ENCODE measurements at regions not wholly inside any gene's neighbourhood (a gene's known extent, or its start where the extent isn't known, plus 50 kb on each side); places are given as distances from the start of the nearest gene placed in this dataset.

DNA sequence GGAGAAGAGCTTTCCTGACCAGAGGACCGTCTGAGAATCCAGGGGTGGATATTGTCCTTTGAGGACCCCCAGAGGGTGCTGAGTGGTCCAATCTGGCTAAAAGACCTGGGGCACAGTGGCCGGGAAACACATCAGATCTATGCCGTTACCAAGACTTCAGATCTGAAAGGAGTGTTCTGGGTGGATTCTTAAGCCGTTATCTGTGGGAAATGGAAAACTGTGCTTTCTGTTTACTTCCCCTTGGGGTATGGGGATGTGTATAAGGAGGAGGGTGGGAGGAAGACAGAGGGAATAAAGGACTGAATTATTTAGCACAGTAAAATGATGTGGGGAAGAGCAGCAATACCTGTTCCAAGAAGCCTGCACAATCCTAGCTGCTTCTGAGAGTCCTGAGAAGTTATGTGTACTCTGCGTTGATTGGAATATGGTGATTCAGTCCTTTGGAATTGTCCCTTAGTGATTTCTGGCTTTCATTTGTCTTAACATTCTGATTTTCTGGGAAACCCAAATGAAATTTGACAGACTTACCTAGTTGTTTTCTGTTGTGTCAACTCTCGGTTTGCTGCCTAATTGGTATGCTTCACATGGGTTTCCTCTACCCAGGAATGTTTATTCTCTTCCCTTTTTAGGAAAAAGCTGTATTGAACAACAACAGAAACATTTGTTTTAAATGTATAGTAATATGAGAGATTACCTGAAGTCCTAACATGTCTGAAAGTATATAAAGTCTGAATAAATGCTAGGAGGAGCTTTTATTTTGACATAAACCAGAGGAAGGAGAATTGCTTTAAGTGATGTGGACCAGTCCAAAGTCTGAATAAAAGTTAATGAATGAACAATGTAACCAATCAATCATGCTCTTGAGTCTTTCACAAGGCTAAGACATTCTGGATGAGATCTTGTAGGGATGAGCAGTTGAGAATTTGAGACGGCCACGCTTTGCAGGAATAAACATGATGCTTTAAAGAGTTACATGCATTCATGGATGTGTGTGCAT, 427.1 kb upstream of the C2CD4B start:
- no peak for DNase-seq

DNA sequence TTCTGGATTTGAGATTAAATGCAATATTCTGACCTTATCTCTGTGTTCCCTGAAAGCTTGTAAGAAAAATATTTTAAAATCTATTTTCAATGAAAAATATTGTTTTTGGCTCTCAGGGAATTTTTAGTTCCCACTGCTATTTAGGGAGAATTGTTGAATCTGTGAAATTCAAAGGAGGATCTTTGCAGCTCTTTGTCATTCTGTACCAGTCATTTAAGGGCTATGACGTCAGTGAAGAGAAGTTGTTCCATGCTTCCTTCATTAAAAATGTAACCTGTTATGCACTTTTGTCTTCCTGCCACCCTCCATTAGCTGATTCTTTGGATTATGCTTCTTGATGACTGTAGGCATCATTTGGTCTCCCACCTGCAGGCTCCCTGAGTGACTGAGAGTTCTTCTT, 427.8 kb upstream of the C2CD4B start:
- no peak for DNase-seq

DNA sequence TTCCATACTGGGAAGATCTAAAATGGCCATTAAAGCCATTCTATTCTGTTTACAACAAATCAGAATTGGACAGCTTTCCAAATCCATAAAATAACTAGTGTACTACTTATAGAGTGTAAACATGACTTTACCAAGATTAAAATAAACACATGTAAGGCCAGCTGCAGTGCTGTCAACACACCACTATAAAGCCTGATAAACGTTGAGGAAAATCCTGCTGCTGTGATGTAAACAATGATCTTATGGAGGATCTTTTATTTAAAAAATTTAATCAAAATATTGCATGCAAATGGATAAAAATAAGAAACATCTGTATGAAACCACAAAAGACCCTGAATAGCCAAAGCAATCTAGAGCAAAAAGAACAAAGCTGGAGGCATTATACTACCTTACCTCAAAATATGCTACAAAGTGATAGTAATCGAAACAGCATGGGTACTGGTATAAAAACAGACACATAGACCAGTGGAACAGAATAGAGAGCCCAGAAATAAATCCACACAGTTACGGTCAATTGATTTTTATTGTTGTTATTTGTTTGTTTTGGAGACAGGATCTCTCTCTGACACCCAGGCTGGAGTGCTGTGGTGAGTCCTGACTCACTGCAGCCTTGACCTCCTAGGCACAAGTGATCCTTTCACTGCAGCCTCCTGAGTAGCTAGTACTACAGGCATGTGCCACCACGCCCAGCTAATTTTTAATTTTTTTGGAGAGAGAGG, 428.8 kb upstream of the C2CD4B start:
- DNase-seq: no peak

DNA sequence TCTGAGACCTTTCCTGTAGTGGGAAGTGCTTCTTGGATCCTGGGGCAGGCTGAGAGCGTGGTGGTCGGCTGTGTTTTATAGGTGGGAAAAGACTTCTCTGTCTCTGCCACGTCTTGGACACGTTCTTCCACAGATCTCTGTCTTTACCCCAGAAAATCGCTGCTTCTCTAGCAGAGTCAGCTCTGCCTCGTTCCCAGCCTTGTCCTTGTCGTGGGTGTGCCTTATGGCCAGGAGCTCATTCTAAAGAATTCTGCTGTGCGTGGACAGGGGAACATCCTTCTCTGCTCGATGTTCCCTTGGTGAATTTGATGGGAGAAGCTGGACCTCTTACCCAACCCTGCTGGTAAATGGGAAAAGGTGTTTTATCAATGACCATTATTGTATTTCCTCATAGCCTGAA, 433.1 kb upstream of the C2CD4B start:
- no peak for DNase-seq

DNA sequence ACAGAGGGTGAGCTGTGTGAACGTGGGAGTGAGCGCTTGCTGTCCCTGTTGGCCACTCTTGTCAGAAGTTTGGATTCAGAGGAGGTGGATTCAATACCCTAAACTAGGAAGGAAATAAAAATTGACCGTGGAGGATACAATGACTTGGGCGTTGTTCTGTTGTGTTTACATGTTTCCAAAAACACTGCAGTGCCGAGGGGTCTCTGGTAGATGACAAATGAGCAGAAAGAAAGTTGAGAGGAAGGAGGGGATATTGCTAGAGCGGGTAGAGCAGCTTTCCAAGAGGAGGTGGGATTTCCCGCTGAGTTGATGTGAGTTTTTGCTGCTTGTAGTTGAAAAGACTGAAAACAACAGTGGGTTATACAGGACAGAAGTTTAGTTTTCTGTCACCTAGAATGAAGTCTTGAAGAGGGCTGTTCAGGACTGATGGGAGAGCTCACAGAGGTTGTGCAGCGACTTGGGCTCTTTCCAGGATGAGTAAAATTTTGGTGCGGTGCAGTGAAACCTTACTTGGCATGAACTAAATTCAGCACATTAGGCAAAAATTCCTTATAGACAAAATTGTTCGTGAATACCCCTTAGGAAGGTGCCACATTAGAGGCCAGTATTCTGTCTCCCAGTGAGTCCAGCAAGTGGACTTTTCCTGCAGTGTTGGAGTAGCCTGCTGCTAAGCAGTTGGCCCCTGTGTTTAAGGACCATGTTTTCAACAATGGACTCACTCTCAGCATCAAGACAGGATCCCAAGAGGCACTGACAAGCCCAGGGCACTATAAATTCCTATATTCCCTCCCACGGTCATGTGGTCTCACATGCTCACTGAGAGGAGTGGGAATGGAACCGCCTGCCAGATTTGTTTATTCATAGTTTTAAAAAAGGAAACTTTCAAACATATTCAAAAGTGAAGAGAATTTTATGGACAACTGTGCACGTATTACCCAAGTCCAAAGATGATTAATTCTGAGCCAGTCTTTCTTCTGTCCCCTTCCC, 435.0 kb upstream of the C2CD4B start:
- no peak for DNase-seq

DNA sequence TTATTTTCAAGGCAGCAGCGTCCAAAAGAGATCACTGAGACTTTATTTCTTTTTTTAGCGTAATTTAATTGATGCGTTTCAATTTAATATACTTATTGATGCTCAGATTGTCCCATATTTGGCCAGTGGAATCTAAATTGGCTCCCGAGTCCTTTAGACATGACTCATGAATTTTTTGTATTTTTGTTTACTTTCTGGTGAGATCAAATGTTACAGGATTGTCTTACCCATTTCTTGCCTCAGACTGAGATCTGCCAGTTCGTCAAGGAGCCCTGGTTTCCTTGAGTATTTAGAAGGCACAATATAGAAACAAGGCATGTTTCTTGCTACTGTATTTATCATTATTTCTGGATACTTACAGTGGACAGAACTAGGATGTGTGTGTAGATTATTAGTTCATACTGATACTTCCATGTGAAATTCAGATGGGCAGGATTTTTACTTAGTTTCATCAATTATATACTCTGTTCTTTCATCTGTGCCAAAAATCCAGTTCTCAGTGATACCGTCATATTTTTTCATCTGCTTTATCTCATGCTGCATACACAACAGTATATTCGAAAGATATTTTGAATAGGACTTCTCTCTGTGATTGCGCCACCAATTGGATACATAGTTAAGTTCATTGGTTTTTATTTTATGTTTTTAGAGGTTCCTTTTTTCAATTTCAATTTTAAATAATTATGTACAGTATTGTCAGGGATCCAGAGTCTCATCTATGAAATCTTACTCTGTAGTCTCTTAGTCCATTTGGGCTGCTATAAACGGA, 436.9 kb upstream of the C2CD4B start:
- no peak for DNase-seq

DNA sequence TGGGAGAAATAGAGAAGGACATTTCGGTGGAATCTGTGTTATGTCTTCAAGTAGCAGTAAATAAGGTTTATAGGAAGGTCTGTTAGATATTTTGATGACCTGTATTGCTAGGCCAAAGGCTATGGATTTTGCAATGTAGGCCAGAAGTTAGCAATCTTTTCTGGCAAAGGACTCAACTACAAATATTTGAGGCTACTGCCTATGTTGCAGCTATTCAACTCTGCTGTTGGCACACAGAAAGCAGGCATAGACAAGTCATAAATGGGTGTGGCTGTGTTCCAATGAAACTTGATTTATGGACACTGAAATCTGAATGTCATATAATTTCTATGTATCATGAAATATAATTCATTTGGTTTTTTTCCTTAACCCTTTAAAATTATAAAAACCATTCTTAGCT, 438.7 kb upstream of the C2CD4B start:
- no peak for DNase-seq

DNA sequence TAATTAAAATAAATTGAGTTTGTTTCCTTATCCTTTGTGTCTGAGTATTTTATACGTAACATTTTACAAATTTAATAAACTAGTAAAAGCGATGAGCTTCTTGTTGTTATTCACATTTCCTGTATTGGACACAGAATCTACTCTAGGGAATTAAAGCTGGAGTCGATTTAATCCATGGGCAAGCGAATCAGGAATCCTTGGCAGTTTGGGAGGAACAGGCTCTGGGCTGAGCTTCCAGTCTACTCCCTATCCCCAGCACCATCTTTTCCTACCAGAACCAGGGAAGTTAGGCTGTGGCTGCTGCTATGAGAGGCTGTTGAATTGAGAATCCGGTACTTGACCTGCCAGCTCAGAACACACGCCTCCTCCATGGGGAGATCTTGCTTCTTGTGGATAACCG, 437.3 kb upstream of the TPM1 start:
- no peak for DNase-seq

DNA sequence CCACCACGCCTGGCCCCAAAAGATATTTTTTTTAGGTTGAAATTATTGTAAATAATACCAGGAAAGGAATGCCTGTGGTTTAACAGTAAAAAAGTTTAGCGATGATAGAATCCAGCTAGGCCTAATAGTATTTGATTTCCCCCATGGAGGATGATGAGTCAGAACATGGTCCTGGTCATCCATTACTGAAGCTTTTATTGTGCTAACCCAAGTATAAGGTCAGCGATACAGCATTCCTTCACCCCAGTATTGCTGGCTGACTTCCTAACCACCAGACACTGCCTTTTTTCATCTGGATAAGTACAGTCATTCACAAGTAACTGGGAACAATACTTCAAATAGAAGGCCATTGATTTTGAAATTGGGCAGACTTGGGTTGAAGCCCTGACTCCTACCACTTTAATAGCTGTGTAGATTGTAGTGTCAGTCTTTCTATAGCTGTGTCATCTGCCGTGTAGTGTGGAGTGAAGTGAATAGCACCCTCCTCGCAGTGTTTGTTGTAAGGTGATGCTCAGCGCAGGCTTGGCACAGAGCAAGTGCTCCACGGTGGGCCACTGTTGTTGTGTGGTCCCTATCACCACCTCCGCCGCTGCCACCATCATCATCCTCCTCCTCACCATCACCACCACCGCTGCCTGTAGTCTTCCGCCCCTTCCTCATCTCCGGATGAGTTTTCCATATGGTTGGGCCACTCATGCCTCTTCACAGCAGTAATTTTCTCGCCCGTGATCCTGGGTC, 436.0 kb upstream of the TPM1 start:
- no peak for DNase-seq

DNA sequence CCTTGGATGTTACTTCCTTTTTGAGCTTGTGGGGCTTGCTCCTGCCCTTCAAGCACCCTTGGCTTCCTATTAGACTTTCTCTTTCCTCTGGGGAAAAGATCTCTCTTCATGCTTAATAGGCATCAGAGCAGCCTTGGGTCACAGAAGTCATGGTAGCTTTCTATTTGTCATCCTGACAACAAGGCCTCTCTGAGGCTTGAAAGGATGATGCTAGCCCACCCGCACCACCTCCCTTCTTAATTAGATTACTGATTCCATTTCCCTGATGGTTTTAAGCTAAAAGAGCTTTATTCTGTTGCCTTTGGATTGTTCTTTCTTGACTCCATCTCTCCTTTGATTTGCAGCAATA, 435.5 kb upstream of the TPM1 start:
- no peak for DNase-seq

DNA sequence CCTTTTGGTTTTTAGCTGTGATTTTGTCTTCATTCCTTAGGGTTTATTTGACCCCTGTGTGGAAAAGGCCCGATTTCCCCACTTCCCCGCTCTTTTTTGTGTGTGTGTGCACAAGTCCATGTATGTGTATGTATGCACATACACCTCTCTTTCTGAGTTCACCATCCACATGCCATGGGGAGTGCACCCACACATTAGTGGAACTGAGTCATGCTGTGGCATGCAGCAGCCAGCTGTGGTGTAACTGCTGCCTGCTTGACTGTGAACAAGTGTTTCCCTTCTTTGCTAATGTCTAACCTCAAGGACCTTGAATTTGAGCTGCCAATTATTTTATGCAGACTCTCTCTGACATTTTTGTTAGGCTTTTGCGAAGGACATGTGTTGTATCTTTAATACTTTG, 434.9 kb upstream of the TPM1 start:
- no peak for DNase-seq

DNA sequence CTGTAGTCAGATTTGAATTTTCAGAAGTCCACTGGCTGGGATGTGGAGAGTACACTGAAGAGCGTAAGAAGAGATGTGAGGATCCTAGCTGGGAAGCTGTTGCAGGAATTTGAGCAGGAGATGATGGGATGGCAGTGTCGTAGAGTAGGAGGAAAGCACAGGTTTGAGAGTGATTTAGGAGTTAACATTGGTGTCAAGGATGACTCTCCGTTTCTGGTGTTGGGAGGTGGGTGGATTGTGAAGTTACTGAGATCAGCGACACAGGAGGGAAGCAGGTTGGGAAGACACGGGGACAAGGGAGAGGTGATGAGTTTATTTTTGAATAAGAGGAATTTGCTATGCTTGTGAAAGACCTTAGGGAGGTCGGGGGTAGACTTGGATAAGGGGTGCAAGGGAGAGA, 434.2 kb upstream of the TPM1 start:
- DNase-seq: no peak

DNA sequence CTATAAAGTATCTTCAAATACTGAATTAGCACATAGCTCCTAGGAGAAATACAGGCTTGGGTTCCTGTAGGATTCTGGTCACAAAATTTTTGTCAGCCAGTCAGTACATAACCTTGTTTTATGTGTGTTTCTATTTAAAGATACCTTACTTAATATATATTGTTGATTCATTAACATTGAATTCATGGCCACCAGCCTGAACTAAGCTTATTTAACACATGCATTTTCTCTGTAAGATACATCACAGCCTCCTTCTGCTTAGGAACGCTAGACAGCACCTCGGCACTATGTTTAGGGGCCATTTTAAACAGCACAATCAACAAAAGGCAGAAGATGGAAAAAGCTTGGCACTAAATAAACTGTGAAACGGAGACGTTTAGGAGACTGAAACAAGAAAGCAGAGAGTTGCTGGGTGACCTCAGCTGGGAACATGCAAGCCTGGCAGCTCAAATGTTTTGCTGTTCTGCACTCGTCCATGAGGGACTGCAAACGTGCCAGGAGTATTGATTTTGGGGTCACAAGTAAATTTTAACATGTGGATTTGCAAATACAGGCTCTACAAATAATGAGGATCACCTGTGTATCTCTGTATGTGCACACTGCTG, 432.2 kb upstream of the TPM1 start:
- no peak for DNase-seq

DNA sequence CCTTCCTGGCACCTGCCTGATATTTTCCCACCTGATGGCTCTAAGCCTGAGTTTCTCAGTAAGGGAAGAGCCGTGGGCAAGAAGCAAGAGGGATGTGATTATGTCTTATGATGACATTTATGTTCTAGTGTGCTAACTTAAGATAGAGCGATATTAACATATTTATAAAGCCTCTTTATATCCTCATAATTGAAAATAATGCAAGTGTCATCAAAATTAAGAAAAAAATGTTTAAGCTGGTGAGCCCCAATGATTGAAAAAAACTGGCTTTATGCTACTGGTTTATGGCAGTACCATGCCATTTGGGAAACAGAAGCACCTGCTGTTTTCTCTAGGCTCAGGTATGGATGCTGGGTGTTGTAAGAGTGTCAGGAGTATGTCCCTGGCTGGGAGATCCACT, 431.5 kb upstream of the TPM1 start:
- no peak for DNase-seq

DNA sequence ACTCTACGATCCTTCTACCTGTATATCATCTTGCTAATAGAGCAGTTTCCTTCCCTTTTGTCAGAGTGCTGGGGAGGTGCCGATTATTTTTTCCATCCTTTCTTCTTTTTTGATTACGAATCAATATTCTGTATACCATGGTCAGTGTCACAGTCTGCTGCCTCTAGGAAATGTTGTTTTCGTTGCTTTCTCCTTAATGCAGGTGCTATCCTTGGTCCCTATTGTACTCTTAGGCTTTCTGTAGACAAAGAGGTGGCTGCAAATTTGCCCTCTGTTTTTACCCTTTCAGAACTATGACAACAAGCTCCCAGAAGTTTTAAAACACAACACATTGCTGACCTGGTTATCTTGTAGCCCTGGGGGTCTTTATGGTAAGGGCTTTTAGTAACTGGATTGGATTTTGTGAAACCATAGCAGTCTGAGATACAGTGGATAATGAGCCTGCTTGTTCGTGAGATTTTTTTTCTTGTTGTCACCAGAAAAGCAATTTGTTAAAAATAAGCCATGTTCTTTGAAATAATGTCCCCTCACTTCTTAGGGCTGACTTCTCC, 430.3 kb upstream of the TPM1 start:
- no peak for DNase-seq

DNA sequence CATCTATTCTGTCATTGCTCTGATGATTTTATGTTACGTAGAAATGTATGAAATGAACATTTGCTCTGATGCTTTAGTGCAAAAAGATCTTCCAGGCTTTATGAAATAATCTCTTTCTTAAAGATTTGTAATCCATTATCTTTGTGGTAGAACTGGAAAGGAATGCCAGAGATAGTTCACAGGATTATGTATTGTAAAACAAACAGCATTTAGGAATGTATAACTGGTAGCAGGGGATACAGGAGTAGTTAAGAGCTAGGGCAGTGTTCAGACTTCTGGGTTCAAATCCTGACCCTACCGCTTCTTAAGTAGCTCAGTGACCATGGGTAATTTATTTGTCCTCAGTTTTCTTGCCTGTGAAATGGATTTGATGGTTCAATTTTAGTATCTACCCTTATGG, 429.8 kb upstream of the TPM1 start:
- no peak for DNase-seq

DNA sequence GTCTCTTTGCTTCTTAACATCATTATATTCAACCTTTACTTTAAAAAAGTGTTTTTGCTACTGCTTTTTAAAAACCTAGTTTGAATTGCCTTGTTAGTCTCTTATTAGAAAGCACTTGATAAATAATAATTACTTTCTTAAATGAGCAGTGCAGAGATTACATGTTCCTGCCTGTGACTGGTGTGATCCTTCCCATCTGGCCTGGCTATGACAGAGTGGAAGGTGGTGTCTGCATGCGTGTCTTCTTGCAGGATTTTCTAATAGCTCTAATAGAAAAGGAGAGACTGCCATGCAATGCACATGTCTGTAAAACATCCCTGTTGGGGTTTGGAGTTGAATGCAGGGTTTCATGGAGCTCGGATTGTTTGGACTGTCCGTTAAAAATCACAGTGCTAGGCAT, 425.8 kb upstream of the TPM1 start:
- DNase-seq: no peak

DNA sequence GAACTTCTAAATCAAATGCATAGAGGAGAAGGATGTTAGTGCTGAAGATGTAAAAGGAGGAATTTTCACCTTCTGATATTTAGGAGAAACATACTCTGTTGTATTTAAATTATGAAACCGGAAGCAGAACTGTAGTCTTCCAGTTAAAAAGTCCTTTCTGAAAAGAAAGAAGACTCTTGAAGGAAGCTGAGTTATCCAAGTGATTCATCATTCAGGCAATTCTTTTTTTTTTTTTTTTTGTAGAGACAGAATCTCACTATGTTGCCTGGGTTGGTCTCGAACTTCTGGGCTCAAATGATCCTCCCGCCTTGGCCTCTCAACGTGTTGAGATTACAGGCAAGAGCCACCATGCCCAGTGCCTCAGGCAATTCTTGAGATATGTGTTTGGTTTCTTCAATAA, 424.8 kb upstream of the TPM1 start:
- no peak for DNase-seq

DNA sequence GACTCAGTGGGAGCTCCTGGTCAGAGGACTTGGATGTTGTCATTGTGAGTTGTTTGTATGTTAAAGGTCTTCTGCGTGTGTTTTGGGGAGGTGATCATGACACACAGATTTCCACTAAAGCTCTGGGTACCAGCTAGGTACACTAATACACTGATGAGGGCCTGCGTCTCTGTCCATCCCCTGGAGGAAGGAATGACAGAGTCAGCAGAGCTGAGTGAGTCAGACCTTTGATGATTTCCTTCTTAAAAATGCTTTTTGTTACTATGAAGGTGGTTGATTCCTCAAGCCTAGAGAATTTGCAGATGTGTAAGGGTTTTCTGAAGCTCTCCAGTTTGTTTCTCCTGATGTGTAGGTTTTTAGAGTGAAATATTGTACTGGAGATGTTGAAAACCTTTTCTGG, 424.1 kb upstream of the TPM1 start:
- DNase-seq: no peak

DNA sequence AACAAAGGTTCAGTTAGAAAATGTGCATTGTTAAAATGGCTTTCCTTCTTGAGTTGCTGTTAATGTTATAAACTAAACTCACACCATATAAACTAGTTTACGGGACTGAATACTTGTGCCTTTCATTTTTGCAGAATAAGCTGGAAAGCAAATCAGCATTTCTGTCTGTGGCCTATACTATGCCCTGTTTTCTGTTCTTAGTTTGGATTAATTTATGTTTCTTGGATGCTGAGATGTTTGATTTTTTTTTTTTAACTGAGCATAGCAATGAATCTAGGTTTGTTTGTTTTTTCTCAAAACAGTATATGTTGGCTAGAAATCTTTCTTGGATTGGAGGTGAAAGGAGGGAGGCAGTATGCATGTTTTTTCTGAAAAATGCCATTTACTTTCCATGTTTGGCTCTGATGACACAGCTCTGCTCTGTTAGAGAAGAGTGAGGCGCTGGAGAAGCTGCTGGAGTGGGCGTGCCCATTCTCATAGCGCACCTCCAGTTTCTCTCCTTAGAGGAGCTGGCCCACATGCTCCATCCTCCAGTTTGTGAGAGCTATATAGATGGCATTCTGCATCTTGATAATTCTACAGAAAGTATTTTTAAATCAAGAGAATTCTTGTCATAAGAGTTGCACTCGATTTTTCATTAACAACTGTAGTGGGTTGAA, 423.6 kb upstream of the TPM1 start:
- no peak for DNase-seq
